ENCODE measurements at regions not wholly inside any gene's neighbourhood (a gene's known extent, or its start where the extent isn't known, plus 50 kb on each side); places are given as distances from the start of the nearest gene placed in this dataset.

DNA sequence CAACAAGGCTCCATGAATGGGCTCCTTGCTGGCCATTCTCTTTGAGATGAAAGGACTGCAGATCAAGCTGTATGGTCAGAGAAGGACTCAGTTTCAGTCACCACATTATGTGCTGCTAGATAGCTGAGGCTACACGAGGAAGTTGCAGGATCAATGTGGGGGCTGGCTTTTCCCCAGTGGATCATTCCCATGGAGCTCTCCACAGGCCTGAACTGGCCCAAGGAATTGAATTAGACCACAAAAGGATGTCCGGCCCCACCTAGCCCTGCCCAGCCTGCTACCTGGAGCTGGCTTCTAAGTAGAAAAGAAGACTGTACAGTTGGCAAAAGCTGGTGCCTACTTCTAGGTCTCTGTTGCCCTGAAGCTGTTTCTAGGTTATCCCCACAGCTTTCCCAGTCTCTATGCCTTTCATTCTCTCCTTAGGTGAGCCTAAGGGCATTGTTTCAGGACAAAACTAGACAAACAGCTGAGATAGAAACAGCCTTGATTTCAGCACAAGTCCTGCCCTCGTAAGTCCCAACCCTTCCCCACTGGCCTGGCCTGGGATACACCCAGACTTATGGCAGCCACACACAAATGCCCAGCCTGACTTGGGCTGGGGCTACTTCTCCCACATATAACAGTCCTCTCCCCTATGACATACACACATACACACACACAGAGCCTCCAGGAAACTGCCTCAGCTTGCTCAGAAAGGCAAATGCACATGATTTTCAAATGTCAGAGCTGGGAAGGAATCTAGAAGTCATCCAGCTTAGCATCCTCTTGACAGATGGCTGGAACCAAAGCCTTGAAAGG, 129.1 kb upstream of the NCAM1 start:
- DNase-seq: no peak

DNA sequence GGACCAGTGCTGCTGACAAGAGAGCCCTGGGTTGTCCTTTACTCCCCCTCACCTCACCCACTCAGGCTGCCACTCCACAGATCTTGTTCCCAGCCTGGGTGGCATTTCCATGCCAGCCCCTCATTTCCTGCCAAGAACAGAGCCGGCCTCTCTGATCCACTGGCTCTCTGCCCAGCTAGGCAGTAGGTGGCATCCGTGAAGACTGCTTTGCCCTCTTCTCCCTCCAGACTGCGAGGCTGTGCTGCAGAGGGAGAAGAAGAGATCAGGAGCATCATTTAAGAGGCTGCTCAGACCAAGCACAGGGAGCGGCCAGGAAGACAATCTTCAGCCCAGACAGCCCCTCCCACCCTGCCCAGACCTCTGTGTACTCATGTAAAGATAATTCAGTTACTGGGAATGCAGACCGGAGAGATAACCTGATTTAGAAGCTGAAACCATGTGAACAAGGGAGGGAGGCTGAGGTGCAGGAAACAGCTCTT, 126.9 kb upstream of the NCAM1 start:
- no peak for DNase-seq

DNA sequence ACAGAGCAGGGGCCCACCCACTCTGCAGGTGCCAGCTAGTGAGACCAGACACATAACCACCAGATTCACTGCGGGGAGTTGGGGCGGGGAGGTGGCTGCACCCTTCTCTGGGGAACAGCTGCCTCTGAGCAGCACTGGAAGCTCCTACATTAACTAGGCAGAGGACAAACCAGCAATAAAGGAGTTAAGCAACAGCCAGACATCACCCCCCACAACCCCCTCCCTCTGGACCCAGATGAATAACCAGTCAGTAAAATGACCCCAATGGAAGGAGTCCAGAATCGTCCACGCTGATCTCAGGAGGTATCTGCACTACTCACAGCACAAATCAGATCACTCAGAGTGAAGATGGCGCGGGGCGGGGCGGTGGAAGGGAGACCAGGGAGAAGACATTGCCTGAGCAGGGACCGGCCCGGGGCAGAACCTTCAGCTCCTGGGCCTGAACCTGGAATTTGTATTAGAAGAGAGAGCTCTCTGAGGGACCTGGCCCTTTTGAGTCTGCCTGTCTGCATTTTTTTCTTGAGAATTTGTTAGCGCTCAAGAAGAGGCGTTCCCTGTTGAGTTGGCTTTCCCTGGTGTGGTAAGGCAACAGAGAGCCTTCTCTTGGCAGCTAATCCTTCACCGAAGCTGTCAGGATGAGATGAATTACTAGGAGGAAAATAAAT, 125.5 kb upstream of the NCAM1 start:
- no peak for DNase-seq

DNA sequence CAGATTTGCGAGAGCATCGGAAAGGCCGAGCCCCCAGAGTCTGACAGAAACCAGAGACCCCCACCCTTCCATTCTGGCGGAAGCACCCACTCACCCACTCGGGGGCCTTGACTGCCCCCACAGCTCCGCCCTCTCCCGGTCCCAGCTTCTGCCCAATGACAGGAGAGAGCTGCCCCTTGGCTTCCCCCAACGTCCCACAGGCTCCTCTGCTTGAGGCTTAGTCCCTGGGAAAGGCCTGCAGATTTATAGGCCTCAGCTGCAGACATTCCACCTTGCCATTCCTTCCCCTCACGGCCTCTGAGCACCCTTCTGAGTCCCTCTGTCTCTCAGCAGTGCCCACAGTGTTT, 125.0 kb upstream of the NCAM1 start:
- no peak for DNase-seq

DNA sequence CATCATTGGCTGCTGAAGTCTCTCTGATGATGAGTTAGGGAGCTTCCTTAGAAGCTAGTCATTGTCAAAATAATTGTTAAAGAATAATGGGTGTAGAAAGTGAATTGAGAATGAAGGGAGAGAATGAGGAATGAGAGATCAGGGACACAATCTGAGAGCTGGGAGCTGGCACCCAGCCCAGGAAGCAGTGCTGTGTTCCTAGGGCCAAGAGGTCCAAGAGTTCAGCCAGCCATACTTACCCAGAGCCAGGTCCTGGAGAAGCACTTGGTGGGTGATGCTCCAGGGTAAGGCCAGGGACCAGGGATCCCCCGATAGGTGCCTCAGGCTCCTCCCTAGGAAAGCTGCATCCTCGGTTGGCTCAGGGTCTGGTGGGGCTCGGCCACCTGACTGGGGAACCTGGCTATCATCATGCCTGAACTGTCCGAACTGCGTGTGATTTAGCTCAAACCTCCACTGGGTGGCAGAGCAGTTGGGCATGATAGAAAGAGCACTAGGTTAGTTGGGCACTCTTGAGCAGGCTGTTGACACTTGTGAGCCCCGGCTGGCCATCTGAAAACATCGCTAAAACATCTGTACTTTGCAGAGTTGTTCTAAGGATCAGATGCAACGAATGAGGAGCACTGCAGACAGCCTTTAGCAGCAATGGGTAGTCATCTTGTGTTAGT, 123.9 kb upstream of the NCAM1 start:
- no peak for DNase-seq

DNA sequence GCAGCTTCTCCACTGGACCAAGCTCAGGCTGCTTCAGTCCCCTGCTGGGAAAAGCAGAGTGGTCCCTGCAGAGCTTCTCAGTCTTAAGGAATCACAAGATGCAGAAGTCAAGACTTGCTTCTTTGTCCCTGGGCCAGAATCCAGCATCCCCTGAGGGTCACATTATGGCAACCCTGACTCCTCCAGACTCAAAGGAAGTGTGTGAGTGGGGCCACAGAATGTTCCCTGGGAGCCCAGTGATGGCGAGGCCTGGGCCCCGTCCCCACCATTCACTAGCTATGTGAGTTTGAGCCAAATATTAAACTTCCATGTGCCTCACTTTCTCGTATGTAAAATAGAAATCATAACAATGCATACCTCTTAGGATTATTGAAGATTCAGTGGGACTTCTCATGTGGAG, 122.2 kb upstream of the NCAM1 start:
- DNase-seq: no peak

DNA sequence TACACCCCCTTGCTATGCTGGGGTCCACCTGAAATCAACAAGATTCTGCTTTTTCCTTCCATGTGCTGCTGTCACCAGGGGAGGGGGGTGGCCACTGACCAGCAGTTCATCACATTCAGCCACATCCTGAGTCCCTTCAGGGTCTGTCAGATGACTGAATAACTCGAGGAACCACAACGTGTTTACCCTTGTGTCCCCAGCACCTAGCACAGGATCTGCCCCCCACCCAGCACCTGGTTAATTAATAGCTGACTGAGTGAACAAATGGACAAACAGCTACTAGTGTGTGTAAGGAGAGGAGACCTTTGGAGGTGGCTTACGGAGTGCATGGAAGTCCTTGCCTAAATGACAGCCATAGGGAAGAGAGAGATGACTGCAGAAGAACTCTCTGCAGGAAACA, 119.5 kb upstream of the NCAM1 start:
- DNase-seq: no peak

DNA sequence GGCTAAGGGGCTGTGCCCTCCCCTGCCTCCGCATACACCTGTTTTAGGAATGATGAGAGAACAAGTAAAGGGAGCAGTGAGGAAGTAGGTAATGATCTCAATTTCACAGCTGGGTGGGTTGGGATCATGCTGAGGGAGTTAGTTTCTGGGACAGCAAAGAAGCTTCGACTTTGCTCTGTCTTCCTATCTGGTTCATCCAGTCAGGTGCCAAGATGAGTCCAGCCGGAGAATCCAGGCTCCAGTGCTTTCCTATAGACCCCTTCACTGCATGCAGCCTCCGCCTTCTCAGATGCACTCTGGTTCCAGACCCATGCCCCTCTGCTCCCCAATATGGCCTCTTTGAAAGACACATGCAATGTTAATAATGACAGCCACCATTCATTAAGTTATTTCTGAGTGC, 119.1 kb upstream of the NCAM1 start:
- no peak for DNase-seq

DNA sequence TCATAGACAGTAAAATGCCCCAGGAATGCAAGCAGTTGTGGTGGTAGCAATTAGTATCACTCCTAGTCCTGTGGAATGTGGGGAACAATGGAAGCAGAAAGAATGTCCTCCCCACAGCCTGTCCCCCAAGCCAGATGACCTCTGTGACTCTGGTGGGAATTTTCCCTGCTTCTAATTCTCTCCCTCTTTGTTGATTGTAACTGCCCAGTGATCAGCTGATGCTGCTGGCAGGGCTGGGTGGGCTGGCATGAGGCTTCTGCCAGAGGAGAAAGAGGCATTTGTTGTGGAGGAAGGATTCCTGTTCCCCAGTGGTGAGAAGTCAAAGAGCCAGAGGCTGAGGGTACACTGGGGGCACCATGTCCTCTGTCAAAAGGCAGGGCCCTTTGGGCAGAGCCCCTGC, 116.7 kb upstream of the NCAM1 start:
- peak; percentile 6 for DNase-seq

DNA sequence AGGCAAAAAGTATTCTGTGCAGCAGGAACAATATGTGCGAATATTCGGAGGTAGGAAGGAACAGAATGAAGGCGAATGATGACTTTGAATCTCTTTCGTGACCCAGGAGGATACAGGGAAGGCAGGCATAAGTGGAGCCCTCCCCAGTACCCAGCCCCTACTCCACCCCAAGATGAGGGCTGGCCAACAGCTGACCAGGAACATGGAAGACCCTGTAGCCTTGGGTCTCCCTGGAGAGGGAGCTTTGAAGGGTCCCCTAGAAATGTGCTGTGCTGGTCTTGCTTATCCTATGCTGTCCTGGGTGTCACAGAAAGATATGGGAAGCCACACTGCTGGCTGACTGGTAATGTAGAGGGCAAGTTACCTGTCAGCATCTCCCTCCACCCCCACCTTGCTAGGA, 113.7 kb upstream of the NCAM1 start:
- no peak for DNase-seq

DNA sequence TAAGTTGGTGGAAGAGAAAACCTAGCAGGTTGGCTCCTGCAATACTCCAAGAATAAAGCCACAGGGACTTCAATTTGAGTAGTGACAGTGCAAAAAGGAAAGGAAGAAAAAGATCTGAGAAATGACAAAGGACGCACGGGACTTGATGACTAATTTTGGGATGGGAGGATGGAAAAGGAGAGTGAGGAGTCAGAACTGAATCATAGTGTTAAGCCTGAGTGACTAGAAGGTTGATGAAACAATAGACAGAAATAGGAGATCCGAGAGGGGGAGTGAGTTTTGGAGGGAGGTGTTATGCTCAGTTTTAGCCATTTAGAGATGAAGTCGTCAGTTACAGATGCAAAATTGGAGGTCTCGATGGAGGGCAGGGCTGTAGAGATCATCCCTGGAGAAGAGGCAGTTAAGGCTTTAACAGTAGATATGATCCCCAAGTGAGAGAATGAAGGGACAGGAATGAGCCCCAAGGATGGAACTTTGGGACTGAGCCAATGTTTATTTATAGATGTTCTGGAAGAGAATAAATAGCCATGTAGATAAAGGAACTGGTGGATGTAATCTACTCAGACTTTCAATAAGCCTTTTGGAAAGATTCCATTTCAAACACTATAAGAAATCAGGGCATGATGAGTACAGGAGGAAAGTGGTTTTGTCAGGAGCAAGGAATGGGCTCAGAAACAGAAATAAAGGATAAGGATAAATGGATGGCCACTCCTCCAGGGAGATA, 108.9 kb upstream of the NCAM1 start:
- peak; percentile 50 for DNase-seq

DNA sequence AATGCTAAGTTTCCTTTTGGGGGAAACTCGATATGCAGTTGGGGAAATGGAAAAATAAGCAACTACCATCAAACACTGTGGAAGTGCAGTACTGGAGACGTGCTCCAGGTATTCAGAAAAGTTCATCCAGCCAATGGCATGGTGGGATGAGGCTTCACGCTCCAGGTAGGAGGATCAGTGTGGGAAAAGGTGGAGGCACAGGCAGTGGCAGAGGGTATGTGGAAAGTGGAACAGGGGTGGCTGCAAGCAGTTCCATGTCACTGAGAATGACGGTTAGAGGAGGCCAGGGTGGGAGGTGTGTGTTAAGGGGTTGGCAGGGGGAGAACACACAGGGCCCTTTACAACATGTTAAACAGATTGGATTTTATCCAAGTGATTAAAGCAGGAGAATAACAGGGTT, 105.1 kb upstream of the NCAM1 start:
- no peak for DNase-seq

DNA sequence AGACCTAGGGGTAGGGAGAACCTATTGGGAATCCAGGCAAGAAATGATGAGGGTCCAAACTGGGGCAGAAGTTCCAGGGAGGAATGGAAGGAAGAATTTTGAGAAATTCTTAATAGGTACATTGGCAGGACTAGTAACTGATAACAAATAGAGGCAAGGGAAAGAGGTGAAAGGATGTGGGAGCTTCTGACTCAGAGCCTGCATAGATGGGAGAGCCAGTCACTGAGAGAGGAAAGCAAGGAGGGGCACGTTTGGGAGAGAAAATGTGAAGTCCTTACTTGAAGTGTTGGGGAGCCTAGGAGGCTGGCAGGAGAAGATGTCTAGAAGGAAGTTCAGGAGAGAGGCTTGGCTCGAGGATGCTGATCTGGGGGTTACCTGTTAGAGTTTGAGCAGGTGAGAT, 104.6 kb upstream of the NCAM1 start:
- DNase-seq: no peak

DNA sequence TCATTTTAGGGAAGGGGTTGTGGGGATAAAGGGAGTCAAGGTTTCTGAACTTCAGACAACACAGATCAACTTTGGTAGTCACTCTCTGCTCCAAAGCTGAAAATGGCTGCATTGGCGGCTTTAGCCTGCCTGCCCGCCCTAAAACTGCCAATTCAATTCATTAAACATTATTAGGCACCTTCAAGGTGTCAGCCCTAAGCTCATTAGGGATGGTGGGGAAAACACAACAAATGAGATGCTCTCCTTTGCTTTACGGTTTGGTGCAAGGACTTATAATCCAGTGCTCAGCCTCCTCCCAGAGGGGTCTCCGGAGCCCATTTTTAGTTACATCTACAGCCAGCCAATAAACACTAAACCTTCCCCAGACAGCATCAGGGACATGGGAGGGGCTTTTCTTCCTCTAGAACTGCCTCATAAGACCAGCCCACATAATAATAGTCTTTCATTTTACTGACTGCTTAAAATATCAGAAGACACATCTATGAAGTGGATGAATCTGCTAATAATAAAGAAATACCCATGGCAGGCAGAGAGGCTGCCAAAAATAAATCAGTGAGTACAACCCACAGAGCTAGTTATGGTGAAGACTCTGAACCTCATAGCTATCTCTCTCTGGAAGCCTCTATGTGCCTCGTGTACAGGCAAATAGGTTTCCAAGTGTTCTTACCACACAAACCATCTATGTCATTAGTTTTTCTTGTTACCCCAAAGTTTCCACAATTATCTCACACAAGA, 102.8 kb upstream of the NCAM1 start:
- no peak for DNase-seq

DNA sequence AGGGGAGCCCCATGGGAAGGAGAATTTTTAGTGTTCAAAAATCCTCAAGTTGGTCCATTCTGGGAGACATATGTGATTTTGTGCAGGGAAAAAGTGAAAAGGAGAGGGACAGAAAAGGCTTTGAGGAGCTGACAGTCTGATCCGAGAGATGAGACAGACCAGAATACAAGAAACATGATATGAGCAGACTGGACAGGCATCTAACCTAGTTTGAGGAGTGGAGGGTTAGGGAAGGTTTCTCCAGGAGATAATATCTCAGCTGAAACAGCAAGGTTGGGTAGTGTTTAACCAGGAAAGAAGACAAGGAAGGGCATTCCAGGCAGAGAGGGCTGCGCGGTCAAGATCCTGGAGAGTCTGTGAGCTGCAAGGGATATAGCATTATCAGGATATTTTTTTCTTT, 101.4 kb upstream of the NCAM1 start:
- no peak for DNase-seq

DNA sequence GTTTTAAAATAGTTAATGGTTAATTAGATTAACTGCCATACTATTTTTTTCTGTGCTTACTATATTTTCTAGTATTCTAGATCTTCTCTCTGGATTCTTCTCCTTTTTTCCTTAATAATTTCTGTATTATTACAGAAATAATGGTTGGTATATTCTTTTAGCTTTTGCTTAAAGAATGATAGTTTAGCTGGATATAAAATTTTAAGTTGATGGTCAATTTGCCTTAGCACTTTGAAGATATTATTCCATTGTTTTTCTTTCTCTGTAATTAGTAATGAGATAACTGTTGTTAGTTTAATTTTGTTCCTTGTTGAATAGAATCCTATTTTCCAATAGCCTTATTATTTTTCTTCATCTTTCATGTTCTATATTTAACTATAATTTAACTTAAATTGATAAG, 99.9 kb upstream of the NCAM1 start:
- DNase-seq: no peak

DNA sequence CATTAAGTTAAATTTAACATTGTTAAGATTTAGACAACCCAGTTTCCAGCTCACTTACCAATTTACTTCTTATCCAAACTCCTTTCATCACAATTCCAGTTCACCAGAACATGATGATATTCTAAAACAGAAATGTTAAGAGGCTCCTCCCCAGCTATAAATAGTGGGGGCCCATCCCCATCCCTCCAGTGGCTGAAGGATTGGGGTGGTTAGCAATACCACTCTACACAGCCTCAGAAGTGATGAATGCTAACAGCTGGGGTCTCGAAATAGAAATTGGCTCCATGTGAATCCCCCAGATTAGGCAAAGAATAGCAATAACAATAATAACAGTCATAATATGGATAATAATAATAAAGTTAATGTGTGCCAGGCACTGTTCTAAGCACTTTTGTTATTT, 97.9 kb upstream of the NCAM1 start:
- DNase-seq: no peak

DNA sequence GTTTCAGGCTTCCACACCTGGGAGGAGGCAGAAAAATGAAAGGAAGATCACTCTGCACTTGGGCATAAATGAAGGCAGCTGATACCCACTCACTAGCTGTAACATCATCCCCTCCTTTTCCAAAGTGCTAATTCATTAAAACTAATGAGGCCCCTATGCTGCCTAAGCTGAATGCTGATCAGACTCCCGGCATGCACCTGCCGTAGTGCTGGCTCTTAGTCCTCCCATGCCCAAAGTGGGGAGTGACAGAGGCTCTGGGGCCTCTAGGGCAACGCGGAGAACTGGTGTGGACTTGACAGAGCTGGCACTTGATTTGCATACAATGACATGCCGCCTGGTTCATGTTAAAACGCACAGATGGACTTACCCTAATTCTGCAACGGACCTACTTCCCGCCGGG, 96.5 kb upstream of the NCAM1 start:
- DNase-seq: no peak

DNA sequence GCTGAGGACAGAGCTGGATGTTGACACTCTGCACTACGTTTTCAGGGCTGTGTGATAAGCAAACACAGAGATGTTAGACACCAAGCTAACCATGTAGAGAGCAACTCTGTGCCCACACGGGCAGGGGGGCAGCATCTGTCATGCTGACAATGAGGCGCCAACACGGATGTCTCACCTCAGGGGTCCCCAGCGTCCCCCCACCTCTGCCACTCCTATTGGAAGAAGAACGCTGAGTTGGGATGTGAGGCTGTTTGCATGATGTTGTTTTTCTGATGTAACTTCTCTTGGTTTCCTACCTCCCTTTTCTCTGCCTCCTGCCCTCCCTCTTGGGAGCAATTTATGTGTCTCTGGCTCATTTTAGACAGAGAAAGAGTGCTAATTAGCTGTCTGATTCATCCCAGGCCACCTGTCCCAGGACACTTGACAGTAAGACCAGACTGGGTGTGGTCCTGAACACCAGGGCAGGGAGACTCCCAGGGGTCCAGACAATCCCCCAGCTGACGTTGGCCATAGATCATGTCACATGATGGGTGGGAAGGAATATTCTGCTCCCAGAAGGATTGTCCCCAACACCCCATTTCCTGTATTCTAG, 89.2 kb upstream of the NCAM1 start:
- DNase-seq: no peak

DNA sequence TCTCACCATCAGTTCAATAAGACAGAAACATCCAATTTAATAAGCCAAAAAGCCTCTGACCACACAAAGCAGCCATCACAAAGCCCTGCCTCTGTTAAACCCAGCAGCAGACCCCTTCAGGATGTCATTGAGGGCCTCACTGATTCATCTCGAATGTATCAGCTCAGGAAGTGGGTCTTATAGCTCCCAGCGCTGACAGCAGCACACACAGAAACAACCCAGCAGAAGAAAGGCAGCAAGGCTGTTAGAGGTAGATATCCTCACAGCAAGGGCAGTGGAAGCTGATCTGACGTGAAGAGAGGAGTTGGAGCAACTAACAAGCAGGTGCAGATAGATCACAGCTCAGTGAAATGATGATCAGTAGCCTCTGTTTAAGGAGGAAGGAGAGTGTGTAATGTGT, 86.2 kb upstream of the NCAM1 start:
- no peak for DNase-seq

DNA sequence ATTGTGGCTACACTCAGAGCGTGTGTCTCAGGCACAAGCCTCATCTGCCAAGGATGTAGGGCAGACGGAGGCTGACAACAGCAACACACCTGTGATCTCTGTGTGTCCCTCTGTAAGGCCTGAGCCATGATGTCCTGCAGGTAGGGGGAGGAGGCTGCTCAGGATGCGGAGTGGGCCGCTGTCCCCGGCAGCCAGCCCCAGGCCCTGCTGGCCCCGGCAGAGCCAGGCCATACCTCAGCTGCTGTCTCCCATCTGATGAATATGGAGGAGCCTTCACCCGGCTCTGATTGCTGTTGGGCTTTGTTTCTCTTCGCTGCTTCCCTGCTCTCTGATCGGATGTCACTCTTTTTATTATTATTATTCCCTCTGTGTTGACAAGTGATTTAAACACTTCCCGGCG, 83.6 kb upstream of the NCAM1 start:
- DNase-seq: no peak

DNA sequence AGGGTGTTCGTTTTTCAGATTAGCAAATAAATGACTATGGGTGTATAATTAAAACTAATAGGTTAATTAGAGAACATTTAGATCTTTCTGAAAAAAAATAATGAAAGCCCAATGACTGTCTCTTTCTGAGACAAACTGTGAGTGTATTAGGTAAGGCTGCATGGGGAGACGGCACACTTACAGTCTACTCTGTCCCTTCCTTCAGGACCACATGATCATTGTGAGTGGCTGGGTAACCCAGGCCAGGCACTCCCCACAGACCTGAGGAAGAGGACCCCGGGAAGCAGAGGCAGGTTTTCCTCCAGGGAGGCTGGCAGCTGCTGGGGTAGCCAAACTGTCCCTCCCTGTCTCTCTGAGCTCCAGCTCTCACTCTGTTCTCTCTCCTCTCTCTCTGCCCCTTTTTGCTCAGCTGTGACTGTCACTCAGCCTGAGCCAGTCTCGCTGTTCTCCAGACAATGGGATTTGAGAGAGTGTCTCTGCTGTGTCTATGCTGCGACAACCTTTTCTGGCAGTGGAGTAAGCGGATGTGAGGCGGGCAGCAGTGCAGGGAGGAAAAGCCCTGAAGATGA, 83.1 kb upstream of the NCAM1 start:
- DNase-seq: no peak

Measured in fibroblast of skin of scalp (primary cell).